ENCODE measurements at regions not wholly inside any gene's neighbourhood (a gene's known extent, or its start where the extent isn't known, plus 50 kb on each side); places are given as distances from the start of the nearest gene placed in this dataset.
"Not testable (repeated sequence)": the region's sequence is repeated elsewhere in the genome, so short reads cannot be mapped to it uniquely, and the experiment has no call there.

DNA sequence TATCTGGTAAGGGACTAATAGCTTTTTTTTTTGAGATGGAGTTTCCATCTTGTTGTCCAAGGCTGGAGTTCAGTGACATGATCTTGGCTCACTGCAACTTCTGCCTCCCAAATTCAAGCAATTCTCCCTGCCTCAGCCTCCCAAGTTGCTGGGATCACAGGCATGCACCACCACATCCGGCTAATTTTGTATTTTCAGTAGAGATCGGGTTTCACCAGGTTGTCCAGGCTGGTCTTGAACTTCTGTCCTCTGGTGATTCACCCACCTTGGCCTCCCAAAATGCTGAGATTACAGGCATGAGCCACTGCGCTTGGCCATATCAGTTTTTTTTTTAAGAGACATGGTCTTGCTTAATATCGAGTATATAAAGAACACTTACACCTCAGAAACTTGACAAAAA, 4797.3 kb upstream of the OR11H1 start:
- not testable (repeated sequence) for TF ChIP-seq TBL1XR1 (IDR thresholded peaks at IDR 0.05; ENCODE audit: low read depth, low read length); RAD51 (IDR thresholded peaks at IDR 0.05); TAF1 (IDR thresholded peaks at IDR 0.05; ENCODE audit: borderline replicate concordance, low read depth, low read length); YBX1 (IDR thresholded peaks at IDR 0.05)
- TF ChIP-seq, protein P1, sequence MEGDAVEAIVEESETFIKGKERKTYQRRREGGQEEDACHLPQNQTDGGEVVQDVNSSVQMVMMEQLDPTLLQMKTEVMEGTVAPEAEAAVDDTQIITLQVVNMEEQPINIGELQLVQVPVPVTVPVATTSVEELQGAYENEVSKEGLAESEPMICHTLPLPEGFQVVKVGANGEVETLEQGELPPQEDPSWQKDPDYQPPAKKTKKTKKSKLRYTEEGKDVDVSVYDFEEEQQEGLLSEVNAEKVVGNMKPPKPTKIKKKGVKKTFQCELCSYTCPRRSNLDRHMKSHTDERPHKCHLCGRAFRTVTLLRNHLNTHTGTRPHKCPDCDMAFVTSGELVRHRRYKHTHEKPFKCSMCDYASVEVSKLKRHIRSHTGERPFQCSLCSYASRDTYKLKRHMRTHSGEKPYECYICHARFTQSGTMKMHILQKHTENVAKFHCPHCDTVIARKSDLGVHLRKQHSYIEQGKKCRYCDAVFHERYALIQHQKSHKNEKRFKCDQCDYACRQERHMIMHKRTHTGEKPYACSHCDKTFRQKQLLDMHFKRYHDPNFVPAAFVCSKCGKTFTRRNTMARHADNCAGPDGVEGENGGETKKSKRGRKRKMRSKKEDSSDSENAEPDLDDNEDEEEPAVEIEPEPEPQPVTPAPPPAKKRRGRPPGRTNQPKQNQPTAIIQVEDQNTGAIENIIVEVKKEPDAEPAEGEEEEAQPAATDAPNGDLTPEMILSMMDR (IDR thresholded peaks at IDR 0.05 in 2 of 3, conservative IDR thresholded peaks at IDR 0.05 in 1 of 3; ENCODE audit: control insufficient read depth in 2 of 3, extremely low read depth in 1 of 3, insufficient read depth in 1 of 3, low read depth in 3 of 3, low read length in 3 of 3) = not testable (repeated sequence)

Data from GM12878 (cell line).